Thyroid gland (tissue), 4 donors: ENCODE measurements at regions not wholly inside any gene's neighbourhood (a gene's known extent, or its start where the extent isn't known, plus 50 kb on each side); places are given as distances from the start of the nearest gene placed in this dataset.

Experiments used
- DNase-seq, 2 donors: peaks; one replicate each; pipeline ENCODE4 v3.0.0-alpha.2; 2019
- H3K27ac ChIP-seq, 3 donors: fragments of 200-600 bp; sonication (generic); 1 replicate in 2 of 3; 2 replicates in 1 of 3; pipeline ENCODE4 v1.5.1; 2016 to 2019; ENCODE audit warnings: mild to moderate bottlenecking in 1 of 3, moderate library complexity in 1 of 3
- H3K27me3 ChIP-seq: fragments of 200-600 bp; sonication (generic); one replicate; pipeline ENCODE4 v1.5.1; 2019
- H3K36me3 ChIP-seq, 2 donors: fragments of 200-600 bp; sonication (generic); one replicate each; pipeline ENCODE4 v1.5.1; 2016 to 2019
- H3K4me1 ChIP-seq, 2 donors: fragments of 200-600 bp; sonication (generic); one replicate each; pipeline ENCODE4 v1.5.1; 2017 to 2019
- H3K4me3 ChIP-seq, 3 donors: fragments of 200-600 bp; sonication (generic); replicated peaks in 1 of 3; 1 replicate in 2 of 3; 2 replicates in 1 of 3; pipeline ENCODE4 v1.5.1; 2016; ENCODE audit warnings: mild to moderate bottlenecking in 1 of 3
- H3K9me3 ChIP-seq: fragments of 200-600 bp; sonication (generic); one replicate; pipeline ENCODE4 v1.5.1; 2017
- CTCF ChIP-seq, 6 experiments: fragments of 200-600 bp in 3 of 6; fragments of 450-650 bp in 3 of 6; sonication (generic) in 3 of 6; IDR thresholded peaks; one replicate each; pipeline ENCODE4 v1.5.1; 2016 to 2019; ENCODE audit warnings: antibody characterized with exemption in 6 of 6, mild to moderate bottlenecking in 2 of 6, inconsistent platforms in 1 of 6, moderate library complexity in 1 of 6
- POLR2A ChIP-seq, 2 donors: fragments of 450-650 bp; IDR thresholded peaks; one replicate each; pipeline ENCODE4 v1.6.1; 2017; ENCODE audit warnings: antibody characterized with exemption in 2 of 2, mild to moderate bottlenecking in 2 of 2, moderate library complexity in 1 of 2
- WGBS, 2 donors: methylation state at CpG; one replicate each; pipeline ENCODE4 v1.1.5; 2017; 5-methylcytosine and 5-hydroxymethylcytosine counted together
- intact Hi-C: fragments of 100-400 bp; cut with DNase I; formaldehyde crosslinking; loops from one replicate; pipeline ENCODE4 v1.15.1; 2023

GRCh38 chr6:66664112-66664511, 957.1 kb upstream of the EYS start:
- DNase-seq: no peak
- Histone ChIP-seq H3K27me3 (no peaks in the 10 kb centered on the region), H3K4me1 (no peaks in the 10 kb centered on the region), H3K9me3 (no peaks in the 10 kb centered on the region), H3K36me3 (no peaks in the 10 kb centered on the region), H3K4me3 (no peak overlapping the region), H3K27ac (no peak overlapping the region)
- WGBS, 2 donors: 90 to 92% methylated on average over 4 of the region's 4 CpGs
- TF ChIP-seq CTCF (IDR thresholded peaks at IDR 0.05): no peak
- no peak for TF ChIP-seq POLR2A (IDR thresholded peaks at IDR 0.05)
- intact Hi-C loops: no loop called here

- Histone ChIP-seq H3K36me3 (no peaks in the 10 kb centered on the region), H3K9me3 (no peaks in the 10 kb centered on the region), H3K27me3 (no peaks in the 10 kb centered on the region), H3K27ac (no peak overlapping the region), H3K4me1 (no peaks in the 10 kb centered on the region), H3K4me3 (no peak overlapping the region)
- intact Hi-C loops: no loop called here
- TF ChIP-seq CTCF (IDR thresholded peaks at IDR 0.05) (no peak), POLR2A (IDR thresholded peaks at IDR 0.05) (no peak)
- WGBS, 2 donors: 66 to 68% methylated on average over 6 of the region's 6 CpGs
- DNase-seq: no peak
Observed at GRCh38 chr6:66662721-66663507, 955.9 kb upstream of the EYS start.

GRCh38 chr6:66662196-66662595, 955.2 kb upstream of the EYS start:
- Histone ChIP-seq H3K4me1 (no peaks in the 10 kb centered on the region), H3K9me3 (no peaks in the 10 kb centered on the region), H3K27ac (no peak overlapping the region), H3K36me3 (no peaks in the 10 kb centered on the region), H3K27me3 (no peaks in the 10 kb centered on the region), H3K4me3 (no peak overlapping the region)
- TF ChIP-seq CTCF (IDR thresholded peaks at IDR 0.05) (peak in 1 of 6 experiments; percentile 26), POLR2A (IDR thresholded peaks at IDR 0.05) (no peak)
- DNase-seq: no peak
- intact Hi-C loops: no loop called here

GRCh38 chr6:66655420-66655819, 948.4 kb upstream of the EYS start:
- H3K27me3 ChIP-seq: no peaks in the 10 kb centered on the region
- H3K27ac ChIP-seq: no peak overlapping the region
- no peaks in the 10 kb centered on the region for H3K36me3 ChIP-seq
- intact Hi-C loops: no loop called here
- TF ChIP-seq CTCF (IDR thresholded peaks at IDR 0.05): no peak
- no peak for TF ChIP-seq POLR2A (IDR thresholded peaks at IDR 0.05)
- no peak overlapping the region for H3K4me3 ChIP-seq
- H3K9me3 ChIP-seq: no peaks in the 10 kb centered on the region
- 91 to 100% methylated on average over 3 to 5 of the region's 13 CpGs for WGBS, 2 donors
- no peaks in the 10 kb centered on the region for H3K4me1 ChIP-seq
- no peak for DNase-seq

GRCh38 chr6:66638518-66638917, 931.5 kb upstream of the EYS start:
- Histone ChIP-seq H3K4me1 (no peaks in the 10 kb centered on the region), H3K9me3 (no peaks in the 10 kb centered on the region), H3K27ac (no peak overlapping the region), H3K36me3 (no peaks in the 10 kb centered on the region), H3K4me3 (no peak overlapping the region), H3K27me3 (no peaks in the 10 kb centered on the region)
- TF ChIP-seq POLR2A (IDR thresholded peaks at IDR 0.05) (no peak), CTCF (IDR thresholded peaks at IDR 0.05) (no peak)
- 87 to 88% methylated on average over 3 of the region's 3 CpGs for WGBS, 2 donors
- no peak for DNase-seq
- intact Hi-C loops: no loop called here
